ENCODE measurements at regions not wholly inside any gene's neighbourhood (a gene's known extent, or its start where the extent isn't known, plus 50 kb on each side); places are given as distances from the start of the nearest gene placed in this dataset.

DNA sequence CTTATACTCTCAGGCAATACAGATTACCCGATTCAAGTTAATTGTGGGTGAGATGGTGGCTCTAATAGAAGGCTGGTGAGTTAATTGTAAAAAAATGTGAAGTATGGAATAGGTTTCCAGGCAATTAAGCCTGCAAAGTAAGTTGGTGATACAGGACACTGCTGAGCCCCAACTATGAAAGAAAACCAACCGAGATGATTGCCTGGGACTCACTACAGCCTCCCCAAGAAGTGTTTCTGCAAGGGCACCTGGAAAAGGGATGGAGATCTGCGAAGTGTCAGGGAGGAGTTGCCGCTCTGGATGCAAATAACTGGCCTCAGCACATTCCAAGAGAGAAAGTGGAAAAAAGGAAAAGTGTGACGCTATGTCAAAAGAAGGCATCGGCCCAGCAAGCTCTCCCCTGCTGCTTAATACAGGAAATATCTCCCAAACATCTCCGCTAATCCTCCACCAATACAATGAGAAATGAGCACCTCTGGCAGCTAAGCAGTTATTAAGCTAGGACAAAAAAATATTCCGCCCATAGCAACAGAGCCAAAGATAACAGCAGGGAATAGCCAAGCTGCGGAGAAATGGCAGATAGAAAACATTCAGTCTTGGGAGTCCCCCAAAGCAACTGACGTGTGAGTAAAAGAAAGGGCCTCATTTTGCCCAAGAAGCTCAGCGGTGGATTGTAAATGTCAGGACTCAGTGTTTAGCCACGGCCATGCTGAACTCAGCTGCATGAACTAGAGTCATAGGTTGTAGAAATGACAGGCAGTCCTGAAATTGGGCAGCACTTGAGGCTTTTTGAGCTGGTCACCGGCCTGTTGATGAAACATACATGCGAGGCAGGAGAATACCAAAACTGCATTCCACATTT lies 133.7 kb downstream of the SNX19 start:
- Mint-ChIP-seq H3K36me3 (ENCODE audit: insufficient read depth, unreplicated experiment) (no peaks in the 10 kb centered on the region), H3K27ac (ENCODE audit: unreplicated experiment) (no peak overlapping the region), H3K4me1 (ENCODE audit: low read depth, unreplicated experiment) (peaks cover 15% of the 10 kb centered on the region), H3K9me3 (ENCODE audit: low read depth, unreplicated experiment) (no peaks in the 10 kb centered on the region), H3K4me3 (ENCODE audit: low read depth, unreplicated experiment) (no peak overlapping the region), H3K27me3 (ENCODE audit: unreplicated experiment) (no peaks in the 10 kb centered on the region)
- no TSS peak for BruUV-seq (replicated peaks)
- no peak for DNase-seq
- intact Hi-C loops (cut with micrococcal nuclease; ENCODE audit: unreplicated experiment): loop anchor here (10.0 kb wide), 1 partner anchor 108 kb away; no protein-coding TSS in a partner anchor
- CTCF ChIA-PET: no interaction called here
- TF ChIP-seq, protein P1, sequence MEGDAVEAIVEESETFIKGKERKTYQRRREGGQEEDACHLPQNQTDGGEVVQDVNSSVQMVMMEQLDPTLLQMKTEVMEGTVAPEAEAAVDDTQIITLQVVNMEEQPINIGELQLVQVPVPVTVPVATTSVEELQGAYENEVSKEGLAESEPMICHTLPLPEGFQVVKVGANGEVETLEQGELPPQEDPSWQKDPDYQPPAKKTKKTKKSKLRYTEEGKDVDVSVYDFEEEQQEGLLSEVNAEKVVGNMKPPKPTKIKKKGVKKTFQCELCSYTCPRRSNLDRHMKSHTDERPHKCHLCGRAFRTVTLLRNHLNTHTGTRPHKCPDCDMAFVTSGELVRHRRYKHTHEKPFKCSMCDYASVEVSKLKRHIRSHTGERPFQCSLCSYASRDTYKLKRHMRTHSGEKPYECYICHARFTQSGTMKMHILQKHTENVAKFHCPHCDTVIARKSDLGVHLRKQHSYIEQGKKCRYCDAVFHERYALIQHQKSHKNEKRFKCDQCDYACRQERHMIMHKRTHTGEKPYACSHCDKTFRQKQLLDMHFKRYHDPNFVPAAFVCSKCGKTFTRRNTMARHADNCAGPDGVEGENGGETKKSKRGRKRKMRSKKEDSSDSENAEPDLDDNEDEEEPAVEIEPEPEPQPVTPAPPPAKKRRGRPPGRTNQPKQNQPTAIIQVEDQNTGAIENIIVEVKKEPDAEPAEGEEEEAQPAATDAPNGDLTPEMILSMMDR (IDR thresholded peaks at IDR 0.05; ENCODE audit: unreplicated experiment): no peak

DNA sequence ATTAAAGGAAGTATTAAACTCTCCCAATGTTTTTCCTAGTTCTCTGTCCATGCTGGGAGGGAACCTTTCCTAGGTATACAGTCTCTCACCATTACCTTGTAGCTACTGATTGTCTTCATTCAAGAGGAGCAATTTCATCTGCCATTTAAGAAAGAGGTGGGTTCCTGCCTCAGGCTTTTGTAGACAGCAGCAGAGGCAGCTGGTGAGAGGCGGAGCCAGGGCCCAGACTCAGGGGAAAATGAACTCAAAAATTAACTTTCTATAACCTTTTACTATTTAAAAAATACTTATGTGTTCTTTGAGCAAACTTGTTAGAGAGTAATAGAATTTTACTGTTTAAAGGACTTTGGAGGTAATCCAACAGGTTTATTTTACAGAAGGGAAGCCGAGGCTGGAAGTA lies 133.0 kb downstream of the SNX19 start:
- H3K36me3 Mint-ChIP-seq (ENCODE audit: insufficient read depth, unreplicated experiment): no peaks in the 10 kb centered on the region
- DNase-seq: no peak
- no TSS peak for BruUV-seq (replicated peaks)
- no peak overlapping the region for H3K27ac Mint-ChIP-seq (ENCODE audit: unreplicated experiment)
- TF ChIP-seq, protein P1 (IDR thresholded peaks at IDR 0.05; ENCODE audit: unreplicated experiment): no peak
- CTCF ChIA-PET: no interaction called here
- H3K4me3 Mint-ChIP-seq (ENCODE audit: low read depth, unreplicated experiment): no peak overlapping the region
- H3K9me3 Mint-ChIP-seq (ENCODE audit: low read depth, unreplicated experiment): no peaks in the 10 kb centered on the region
- H3K4me1 Mint-ChIP-seq (ENCODE audit: low read depth, unreplicated experiment): peaks cover 17% of the 10 kb centered on the region
- intact Hi-C loops (cut with micrococcal nuclease; ENCODE audit: unreplicated experiment): loop anchor here (10.0 kb wide), 1 partner anchor 109 kb away; no protein-coding TSS in a partner anchor
- H3K27me3 Mint-ChIP-seq (ENCODE audit: unreplicated experiment): no peaks in the 10 kb centered on the region

DNA sequence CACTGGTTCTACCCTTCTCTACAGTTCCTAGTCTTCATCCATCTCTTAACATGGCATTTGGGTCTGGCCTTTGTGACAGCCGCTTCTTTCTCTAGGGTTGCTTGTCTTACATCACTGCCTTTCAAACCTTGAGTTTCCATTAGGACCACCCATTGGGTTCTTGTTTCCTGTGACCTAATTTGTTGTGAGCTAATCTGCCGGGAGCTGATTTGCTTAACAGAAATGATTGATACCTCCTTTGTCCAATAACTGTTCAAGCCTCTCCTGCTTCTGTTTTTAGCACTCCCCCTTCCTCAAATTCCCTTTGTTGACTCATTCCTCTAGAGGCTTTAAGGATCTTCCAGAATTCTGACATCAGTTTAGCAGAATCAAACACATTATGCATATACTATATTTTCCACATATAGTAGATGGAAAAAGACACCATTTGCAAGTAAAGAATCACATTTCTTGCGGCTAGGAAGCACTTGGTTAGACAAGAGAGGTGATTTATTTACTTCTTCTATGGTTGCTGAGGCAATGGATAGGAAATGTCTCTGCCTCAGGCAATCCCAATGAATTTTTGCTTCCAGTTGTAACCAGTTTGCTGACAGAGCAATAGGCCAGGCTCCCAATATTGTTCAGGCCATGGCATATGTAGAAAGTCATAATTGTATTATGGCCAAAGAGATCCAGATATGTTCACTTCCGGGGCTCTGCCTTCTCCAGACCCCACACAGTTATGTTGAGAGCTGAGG lies 130.7 kb downstream of the SNX19 start:
- no peaks in the 10 kb centered on the region for H3K27me3 Mint-ChIP-seq (ENCODE audit: unreplicated experiment)
- H3K36me3 Mint-ChIP-seq (ENCODE audit: insufficient read depth, unreplicated experiment): no peaks in the 10 kb centered on the region
- BruUV-seq (replicated peaks): no TSS peak
- TF ChIP-seq, protein P1 (IDR thresholded peaks at IDR 0.05; ENCODE audit: unreplicated experiment): no peak
- H3K9me3 Mint-ChIP-seq (ENCODE audit: low read depth, unreplicated experiment): no peaks in the 10 kb centered on the region
- peaks cover 17% of the 10 kb centered on the region for H3K4me1 Mint-ChIP-seq (ENCODE audit: low read depth, unreplicated experiment)
- H3K27ac Mint-ChIP-seq (ENCODE audit: unreplicated experiment): no peak overlapping the region
- CTCF ChIA-PET: no interaction called here
- H3K4me3 Mint-ChIP-seq (ENCODE audit: low read depth, unreplicated experiment): no peak overlapping the region
- intact Hi-C loops (cut with micrococcal nuclease; ENCODE audit: unreplicated experiment): loop anchor here (10.0 kb wide), 1 partner anchor 111 kb away; no protein-coding TSS in a partner anchor
- no peak for DNase-seq

DNA sequence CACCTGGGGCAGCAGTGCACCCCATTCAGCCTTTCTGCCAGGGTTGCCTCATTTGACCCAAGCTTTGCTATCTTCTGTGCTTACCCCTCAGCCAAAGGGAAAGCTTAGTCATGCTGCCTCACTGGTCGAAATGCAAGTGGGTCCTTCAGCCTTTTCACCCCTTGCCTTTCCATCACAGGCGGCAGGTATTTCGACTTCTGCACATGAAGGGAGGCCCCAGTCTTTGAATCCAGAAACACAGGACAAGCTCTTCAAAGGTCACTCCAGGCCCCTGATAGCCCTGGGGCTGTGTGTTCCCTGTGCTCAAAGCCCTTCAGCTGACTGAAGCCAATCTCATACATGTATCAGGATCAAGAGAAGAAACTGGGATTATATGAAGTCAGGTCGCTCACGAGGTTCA lies 129.7 kb downstream of the SNX19 start:
- no peak for DNase-seq
- CTCF ChIA-PET: no interaction called here
- Mint-ChIP-seq H3K4me3 (ENCODE audit: low read depth, unreplicated experiment) (no peak overlapping the region), H3K4me1 (ENCODE audit: low read depth, unreplicated experiment) (peaks cover 17% of the 10 kb centered on the region), H3K9me3 (ENCODE audit: low read depth, unreplicated experiment) (no peaks in the 10 kb centered on the region), H3K27me3 (ENCODE audit: unreplicated experiment) (no peaks in the 10 kb centered on the region), H3K36me3 (ENCODE audit: insufficient read depth, unreplicated experiment) (no peaks in the 10 kb centered on the region), H3K27ac (ENCODE audit: unreplicated experiment) (no peak overlapping the region)
- intact Hi-C loops (cut with micrococcal nuclease; ENCODE audit: unreplicated experiment): loop anchor here (10.0 kb wide), 1 partner anchor 112 kb away; no protein-coding TSS in a partner anchor
- BruUV-seq (replicated peaks): no TSS peak
- TF ChIP-seq, protein P1 (IDR thresholded peaks at IDR 0.05; ENCODE audit: unreplicated experiment): no peak

Measured in Calu3 (cell line).